RCC 7860 (cell line): ENCODE measurements at regions not wholly inside any gene's neighbourhood (a gene's known extent, or its start where the extent isn't known, plus 50 kb on each side); places are given as distances from the start of the nearest gene placed in this dataset.
A peak's percentile ranks its signal among the peaks of the same experiment; 100 is the strongest.
"Not testable (repeated sequence)": the region's sequence is repeated elsewhere in the genome, so short reads cannot be mapped to it uniquely, and the experiment has no call there.

Experiments used
- DNase-seq: peaks from one replicate; pipeline ENCODE4 v3.0.0-alpha.2; 2015; ENCODE audit warnings: low spot score
- FAIRE-seq: peaks from 2 replicates; lab custom pipeline; 2012; peaks lifted over from hg19 to GRCh38; lab: Jason Lieb, UNC

DNA sequence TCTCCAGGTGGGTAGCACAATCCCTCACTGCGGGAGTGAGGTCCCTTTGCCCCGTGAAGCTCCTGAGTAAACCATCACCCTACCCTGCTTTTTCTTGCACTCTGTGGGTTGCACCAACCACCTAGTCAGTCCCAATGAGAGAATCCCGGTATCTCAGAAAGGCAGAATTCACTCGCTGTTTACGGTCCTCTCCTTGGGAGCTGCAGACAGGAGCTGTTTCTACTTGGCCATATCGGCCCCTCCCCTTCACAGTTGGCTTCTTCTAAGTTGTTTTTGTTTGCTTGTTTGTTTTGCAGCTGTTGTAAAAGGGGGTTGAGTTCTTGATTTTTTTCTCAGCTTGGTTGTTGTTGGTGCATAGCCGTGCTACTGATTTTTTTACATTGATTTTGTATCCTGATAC, 237.0 kb upstream of the RASA1 start:
- DNase-seq (no peak), FAIRE-seq (no peak)

DNA sequence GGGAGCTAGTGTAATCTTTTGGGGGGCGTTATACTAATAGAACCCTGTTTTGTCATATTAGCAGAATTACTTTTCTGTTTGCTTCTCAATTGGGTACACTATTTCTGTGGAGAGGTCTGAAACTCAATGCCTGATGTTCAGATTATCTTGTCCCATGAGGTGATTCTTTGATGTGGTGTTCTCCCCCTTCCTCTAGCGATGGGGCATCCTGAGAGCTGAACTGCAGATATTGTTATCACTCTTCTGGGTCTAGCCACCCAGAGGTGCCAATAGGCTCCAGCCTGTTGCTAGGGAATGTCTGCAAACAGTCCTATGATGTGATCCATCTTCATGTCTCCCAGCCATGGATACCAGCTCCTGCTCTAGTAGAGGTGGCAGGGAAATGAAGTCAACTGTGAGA, 233.1 kb upstream of the RASA1 start:
- FAIRE-seq: no peak
- no peak for DNase-seq

DNA sequence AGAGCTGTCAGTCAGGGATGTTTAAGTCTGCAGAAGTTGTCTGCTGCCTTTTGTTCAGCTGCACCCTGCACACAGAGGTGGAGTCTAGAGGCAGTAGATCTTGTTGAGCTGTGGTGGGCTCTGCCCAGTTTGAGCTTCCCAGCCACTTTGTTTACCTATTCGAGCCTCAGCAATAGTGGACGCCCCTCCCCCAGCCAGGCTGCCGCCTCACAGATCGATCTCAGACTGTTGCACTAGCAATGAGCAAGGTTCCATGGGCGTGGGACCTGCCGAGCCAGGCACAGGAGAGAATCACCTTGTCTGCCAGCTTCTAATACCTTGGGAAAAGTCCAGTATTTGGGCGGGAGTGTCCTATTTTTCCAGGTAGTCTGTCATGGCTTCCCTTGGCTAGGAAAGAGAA, 225.1 kb upstream of the RASA1 start:
- FAIRE-seq: no peak
- DNase-seq: no peak

DNA sequence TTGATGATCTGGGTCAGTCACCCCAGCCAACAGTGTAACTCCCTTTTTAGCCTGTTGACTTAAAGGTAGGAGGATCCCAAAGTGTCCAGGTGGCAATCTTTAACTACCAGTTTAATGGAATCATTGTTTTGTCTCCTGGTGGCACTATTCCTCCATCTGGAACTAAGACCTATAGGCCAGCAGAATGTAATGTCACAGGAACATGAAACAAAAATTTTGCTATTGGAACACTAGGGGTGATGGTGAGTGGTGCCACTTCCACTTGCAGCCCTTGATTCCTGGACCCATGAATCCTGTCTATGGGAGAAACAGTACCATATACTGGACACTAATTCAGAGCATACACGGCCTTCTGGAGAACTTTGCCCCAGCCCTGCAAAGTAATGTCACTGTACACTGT, 219.5 kb upstream of the RASA1 start:
- no peak for FAIRE-seq
- DNase-seq: no peak

DNA sequence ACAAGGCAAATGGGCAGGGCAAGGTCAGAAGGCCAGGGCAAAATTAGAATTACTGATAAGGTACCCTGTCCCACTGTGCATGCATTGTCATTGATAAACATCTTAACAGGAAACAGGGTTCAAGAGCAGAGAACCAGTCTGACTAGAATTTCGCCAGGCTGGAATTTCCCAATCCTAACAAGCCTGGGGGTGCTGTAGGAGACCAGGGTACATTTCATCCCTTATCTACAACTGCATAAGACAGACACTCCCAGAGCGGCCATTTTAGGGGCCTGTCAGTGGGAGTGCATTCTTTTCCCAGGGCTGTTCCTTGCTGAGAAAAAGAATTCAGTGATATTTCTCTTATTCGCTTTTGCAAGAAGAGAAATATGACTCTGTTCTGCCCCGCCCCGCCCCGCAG, 218.7 kb upstream of the RASA1 start:
- DNase-seq, FAIRE-seq: not testable (repeated sequence)

DNA sequence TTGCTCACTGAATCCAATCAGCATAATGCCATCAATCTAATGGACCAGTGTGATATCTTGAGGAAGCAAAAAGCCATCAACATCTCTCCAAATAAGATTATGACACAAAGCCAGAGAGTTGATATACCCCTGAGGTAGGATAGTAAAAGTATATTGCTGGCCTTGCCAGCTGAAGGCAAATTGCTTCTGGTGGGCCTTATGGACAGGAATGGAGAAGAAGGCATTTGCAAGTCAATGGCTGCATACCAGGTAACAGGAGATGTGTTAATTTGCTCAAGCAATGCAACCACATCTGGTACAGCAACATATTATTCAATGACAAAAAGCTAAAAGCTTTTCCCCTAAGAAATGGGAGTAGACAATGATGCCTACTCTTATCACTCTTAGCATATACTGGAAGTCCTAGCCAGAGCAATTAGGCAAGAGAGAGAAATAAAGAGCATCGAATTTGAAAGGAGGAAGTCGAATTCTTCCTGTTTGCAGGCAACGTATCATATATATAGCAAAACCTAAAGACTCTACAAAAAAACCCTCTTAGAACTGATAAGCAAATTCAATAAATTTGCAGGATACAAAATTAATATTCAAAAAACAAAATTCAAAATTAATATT, 216.1 kb upstream of the RASA1 start:
- FAIRE-seq (no peak), DNase-seq (no peak)

DNA sequence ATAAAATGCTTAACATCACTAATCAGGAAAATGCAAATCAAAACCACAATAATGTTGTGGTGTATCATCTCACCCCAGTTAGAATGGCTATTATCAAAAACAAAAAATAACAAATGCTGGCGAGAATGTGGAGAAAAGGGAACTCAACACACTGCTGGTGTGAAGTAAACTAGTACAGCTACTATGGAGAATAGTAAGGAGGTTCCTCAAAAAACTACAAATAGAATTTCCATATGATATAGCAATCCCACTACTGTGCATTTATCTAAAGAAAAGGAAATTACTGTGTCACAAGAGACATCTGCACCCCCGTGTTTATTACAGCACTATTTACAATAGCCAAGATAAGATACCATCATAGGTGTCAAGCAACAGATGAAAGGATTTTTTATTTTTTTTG, 214.5 kb upstream of the RASA1 start:
- DNase-seq: no peak

DNA sequence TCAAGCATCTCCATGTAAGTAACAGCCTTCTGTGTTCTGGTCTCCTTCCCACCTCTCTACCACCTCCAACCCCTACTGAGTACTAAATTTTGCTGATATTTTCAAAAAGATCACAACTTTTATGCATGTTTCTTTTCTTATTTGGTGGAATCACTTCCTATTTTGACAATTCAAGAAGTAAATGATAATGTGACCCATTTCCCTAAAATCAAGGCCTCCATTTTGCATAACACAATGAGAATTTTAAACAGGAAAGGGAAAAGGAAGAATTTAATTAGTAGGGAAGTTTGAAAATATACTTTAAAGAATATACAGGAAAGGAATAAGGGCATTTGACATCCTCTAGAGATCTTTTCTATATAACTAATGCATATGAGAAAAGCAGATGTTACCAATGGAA, 212.9 kb upstream of the RASA1 start:
- no peak for FAIRE-seq

More for the DNA sequence above, 214.5 kb upstream of the RASA1 start:
- no peak for FAIRE-seq

DNA sequence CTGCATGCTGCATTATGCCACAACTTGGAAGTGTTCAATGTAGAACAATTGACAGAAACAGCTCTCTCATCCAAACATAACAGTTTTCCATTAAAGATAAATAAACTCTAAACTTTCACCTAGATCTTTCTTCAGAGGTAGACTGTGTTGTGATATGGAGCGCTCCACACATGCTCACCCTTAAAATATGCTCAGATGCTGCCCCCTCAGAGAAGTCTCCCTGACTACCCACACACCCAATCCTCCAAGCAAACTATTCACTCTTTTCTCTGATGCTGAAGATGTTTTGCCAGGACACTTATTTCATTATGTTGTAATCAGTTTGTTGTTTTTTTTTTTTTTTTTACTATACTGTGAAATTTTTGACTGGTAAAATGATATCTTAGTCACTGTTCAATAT, 206.6 kb upstream of the RASA1 start:
- no peak for DNase-seq
- FAIRE-seq: no peak

More for the DNA sequence above, 212.9 kb upstream of the RASA1 start:
- no peak for DNase-seq

DNA sequence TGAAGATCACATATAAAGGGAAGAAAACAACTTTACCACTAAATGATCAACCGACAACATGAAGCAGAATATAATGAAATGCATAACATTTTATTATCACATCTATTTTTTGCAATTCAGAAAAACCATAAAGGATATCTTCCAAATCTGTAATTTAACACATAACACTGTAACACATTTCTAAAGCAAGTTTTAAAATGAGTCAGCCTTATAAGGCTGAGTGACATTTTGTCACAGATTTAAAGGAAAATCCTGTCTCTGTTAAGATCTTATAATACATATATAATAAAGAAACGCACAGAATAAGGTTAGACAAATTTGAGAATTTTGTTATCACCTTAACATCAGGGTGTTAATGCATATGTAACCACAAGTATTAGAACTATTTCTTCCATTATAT, 198.4 kb upstream of the RASA1 start:
- no peak for DNase-seq
- FAIRE-seq: no peak

DNA sequence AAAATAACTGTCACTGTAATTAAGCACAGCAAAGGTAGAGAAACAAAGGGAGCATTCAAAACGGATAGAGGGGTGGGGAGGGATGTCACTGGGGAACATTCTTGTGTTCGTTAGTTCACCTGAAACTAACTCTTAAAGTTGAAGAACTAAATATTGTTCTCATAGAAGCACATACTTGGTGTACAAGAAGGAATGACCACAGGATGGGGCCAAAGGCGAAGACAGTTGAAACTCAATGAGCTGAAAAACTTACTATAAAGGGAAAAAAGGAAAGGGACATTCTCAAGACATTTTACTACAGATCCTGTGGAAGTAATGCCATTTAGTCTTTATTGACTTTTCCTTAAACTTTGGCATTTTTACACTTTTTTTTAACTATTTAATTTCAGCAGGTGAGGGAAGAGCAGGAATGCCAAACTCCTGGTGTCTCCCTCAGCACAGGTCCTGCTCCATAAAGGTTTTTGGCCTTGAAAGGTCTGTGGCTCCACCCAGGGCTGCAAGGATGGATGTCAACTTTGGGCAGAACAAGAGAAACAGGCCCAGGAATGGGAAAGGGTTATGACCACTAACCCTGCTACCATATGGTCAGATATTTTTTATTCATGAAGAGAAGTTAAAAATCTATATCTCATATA, 197.6 kb upstream of the RASA1 start:
- no peak for FAIRE-seq
- peak; percentile 43 for DNase-seq

DNA sequence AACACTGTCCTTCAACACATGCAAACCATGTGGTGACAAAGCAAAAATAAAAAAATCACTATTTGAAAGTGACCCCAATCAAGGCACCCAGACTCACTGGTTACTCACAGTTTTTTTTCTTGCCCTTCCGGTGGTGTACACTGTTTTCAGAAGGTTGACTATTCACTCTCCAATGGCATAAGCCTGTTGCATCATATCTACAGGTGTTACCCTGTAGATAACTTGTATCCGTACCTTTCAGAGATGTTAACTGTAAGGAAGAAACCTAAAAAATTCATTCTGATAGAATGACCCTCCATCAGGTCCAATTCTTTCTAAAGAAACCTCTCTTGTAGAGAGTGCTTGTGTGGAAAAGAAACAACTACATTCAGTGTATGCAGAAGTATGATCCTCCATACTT, 193.6 kb upstream of the RASA1 start:
- DNase-seq (no peak), FAIRE-seq (no peak)

DNA sequence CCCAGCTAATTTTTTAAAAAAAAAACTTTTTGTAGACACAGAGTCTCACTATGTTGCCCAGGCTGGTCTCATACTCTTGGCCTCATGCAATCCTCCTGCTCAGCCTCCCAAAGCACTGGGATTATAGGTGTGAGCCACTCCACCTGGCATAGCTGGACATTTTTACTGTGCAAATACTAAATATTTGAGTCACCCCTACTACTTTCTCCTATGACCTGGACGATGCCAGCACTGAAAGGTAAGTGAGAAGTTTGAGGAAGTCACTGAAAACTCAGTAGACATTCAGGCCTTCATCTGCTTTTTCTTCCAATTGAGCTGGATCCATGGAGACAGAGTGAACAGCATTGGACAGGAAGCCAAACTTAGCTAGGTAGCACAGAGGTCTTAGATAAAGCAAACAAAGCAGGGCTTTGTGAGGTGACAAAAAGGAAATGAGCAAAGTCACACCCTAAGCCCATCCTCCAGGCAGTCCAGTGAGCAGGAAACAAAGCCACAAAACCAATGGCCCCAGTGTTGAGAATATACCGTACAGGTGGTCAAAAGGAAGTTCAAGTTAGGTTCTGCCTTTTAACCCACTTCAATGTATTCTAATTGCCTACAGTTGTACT, 192.6 kb upstream of the RASA1 start:
- no peak for FAIRE-seq
- DNase-seq: peak; percentile 13

DNA sequence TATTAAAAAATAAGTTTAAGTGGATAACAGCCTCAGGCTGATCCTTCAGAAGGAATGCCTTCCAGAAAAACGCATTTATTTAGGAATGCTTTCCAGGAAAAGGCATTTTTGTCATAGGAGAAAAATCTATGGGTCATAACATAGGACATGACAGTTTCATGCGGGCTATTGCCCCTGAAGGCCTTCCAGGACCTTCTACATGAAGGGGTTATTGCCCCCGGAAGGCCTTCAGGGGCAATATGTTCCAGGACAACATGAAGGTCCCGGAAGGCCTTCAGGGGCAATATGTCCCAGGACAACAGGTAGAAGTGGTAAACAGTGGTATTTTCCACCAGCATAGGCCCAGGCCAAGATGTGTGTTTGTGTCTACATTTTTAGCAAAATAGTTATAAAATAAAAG, 191.3 kb upstream of the RASA1 start:
- DNase-seq: no peak
- FAIRE-seq: no peak

DNA sequence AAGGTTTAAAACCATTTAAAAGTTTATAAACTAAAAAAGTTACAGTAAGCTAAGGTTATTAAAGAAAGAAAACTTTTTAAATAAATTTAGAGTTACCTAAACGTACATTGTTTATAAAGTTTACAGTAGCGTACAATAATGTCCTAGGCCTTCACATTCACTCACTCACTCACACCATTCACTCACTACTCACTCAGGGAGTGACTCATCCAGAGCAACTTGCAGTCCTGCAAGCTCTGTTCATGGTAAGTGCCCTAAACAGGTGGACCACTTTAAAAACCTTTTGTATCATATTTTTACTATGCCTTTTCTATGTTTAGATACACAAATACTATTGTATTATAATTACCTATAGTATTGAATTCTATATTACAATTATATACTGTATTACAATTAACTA, 190.8 kb upstream of the RASA1 start:
- no peak for DNase-seq
- FAIRE-seq: no peak

DNA sequence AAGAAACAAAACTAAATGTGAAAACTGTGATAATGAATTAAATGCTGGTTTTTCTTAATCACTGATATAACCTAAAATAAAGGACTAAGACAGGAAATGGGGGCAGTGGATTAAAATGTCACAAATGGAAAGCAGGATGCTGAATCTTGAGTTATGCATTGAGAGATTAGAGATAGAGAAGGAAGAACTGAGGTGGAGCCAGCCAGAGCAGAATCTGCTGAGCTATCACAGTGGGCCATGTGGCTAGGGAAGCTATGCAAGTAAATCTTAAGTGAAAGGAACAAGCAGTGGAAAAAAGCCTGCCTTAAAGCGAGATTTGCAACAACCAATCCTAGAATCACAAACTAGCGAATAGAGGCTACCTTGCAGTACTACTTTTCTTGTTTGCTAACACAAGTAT, 188.5 kb upstream of the RASA1 start:
- no peak for FAIRE-seq
- DNase-seq: no peak

DNA sequence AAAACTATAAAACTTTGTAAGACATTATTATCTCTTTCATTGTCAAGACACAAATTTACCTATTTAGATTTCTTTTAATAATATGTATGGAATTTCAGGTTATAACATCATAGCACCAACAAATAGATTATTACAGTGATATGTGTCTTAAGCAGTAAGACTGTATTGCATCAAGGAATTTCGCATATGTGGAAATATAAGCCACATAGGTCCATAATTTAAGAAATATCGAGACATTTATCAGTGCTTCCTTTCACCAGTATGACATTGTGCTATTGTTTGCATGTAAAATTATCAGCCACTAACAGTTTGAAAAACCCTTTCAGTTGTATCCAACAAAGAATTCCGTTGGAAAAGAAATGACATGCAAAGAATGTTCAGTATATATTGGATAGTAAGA, 186.7 kb upstream of the RASA1 start:
- FAIRE-seq: no peak
- no peak for DNase-seq

DNA sequence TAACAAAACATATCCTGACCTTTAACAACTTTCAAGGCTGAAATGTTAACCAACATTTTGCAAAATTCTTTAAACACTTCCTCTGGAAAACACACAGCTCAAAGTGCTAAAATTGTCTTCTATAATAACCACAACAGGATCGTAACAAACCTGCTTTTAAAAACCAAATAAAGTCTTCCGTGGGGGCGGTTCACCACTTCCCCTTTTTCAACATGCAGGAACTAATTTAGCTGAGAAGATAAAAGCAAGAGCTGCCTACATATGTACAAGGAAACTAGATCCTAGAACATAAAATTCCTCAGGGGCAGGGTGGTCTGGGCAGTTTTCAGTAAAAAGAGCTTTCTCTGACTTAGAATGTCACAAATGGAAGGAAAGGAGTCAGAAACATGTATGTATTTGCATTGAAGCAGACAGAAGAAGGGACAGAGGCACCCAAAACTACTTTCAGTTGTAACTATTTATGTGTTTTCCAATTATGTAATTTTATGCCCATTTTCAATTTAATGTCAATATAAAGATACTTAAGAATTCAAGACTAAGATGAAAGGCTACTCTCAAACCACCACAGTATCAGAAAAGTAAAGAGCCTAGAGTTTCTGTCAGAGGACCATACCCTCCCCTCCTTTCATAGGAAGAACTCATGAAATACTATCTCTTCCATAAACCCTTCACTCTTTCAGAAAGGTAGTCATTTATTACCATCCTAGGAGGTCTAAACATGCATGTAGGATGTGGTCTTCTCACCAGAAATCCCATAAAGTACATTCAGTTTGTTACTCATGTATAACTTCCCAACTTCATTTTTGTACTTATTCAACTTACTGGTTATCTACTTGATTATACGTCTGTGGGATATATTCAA, 185.9 kb upstream of the RASA1 start:
- DNase-seq (no peak), FAIRE-seq (no peak)

DNA sequence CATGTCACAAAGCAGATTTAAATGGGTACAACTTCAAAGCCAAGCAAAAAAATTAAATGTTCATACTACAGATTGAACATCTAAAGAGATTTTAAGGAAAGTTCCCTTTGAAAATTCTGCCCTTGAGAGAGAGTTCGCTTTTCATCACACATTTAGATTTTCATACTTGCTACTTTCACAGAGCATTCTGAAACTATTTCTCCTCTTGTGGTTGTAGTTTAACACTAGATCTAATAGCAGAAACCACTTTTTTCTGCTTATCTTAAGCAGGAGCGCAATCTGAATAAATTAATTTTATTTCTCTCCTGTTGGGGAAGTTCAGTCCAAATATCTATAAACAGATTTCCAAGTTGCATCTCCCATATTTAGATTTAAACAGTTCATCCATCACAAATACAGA, 173.3 kb upstream of the RASA1 start:
- FAIRE-seq: no peak

DNA sequence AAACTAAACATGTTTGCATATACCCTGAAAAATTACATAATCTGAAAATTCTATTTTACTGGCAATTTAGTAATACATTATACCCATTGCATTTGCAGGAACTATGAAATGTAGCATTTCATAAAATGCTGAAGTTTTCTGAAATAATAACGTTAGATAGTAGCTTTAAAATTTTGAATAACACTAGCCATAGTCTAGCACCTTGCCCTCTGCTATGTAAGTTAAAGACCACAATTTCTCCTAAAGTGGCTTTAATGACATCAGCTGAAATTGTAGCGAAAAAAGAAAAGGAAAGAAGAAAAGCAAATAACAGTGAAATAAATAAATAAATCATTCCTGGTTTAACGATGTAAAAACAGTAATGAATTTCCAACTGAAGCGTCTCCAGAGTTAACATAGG, 172.8 kb upstream of the RASA1 start:
- FAIRE-seq (no peak), DNase-seq (no peak)

More for the DNA sequence above, 173.3 kb upstream of the RASA1 start:
- no peak for DNase-seq

DNA sequence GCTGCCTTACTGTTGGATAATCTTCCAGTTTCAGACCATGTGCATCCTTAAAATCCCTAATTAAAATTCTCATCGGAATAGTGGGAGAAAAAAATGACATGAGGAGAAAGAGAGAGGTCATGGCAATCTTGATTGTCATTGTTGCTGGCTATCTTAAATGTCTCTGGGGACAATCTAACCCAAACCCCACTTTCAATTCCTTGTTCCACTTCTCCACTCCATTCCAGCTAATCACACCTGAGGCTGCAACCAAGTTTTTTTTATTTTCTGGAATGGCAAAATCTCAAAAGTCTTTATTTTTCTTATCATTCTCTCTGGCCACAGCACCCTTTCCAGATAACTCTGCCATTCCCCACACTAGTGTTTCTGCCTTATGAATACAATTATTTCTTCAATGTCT, 171.9 kb upstream of the RASA1 start:
- no peak for DNase-seq
- no peak for FAIRE-seq

DNA sequence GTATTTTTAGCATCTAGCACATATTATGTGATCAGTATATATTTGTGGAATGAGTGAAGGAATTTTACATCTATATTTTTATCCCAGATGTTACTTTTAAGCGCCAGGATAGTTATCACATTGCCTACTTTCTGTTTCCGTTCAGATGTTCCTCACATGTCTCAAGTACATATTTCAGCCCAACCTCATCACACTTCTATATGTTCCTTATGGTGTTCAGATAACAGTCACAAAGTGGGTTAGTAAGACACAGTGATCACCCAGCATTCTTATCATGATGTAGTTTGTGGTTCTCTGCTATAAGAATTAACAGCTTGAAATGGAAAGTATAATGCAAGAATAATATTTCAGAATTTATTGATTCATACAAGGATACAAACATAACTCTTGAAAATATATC, 170.0 kb upstream of the RASA1 start:
- FAIRE-seq (no peak), DNase-seq (no peak)
